GM18909 (cell line): ENCODE measurements at regions not wholly inside any gene's neighbourhood (a gene's known extent, or its start where the extent isn't known, plus 50 kb on each side); places are given as distances from the start of the nearest gene placed in this dataset.

ENCODE experiments used
- ATAC-seq: cut with Tn5 transposase; IDR thresholded peaks from one replicate; pipeline ENCODE4 v1.9.1; 2021; ENCODE audit warnings: mild to moderate bottlenecking; ENCODE audit not compliant: unreplicated experiment, poor library complexity

- no peak for ATAC-seq
These were observed 122.8 kb downstream of the ADRA2A start for GRCh38 chr10:111199587-111199986.

GRCh38 chr10:111200505-111201186 lies 123.8 kb downstream of the ADRA2A start:
- ATAC-seq, result no peak

- no peak for ATAC-seq
These were observed 126.8 kb downstream of the ADRA2A start for GRCh38 chr10:111203615-111204014.

- ATAC-seq, result no peak
These were observed 128.0 kb downstream of the ADRA2A start for GRCh38 chr10:111204838-111205237.

GRCh38 chr10:111206521-111206920 lies 129.7 kb downstream of the ADRA2A start:
- ATAC-seq, result no peak

- ATAC-seq, result no peak
These were observed 130.7 kb downstream of the ADRA2A start for GRCh38 chr10:111207500-111207899.

- ATAC-seq, result no peak
These were observed 132.1 kb downstream of the ADRA2A start for GRCh38 chr10:111208951-111209350.

- ATAC-seq, result no peak
These were observed 132.9 kb downstream of the ADRA2A start for GRCh38 chr10:111209692-111210091.

GRCh38 chr10:111211241-111211640 lies 134.4 kb downstream of the ADRA2A start:
- no peak for ATAC-seq

- ATAC-seq, result no peak
These were observed 134.9 kb downstream of the ADRA2A start for GRCh38 chr10:111211706-111212105.

- ATAC-seq, result no peak
These were observed 145.1 kb downstream of the ADRA2A start for GRCh38 chr10:111221682-111222480.

GRCh38 chr10:111222961-111223360 lies 146.1 kb downstream of the ADRA2A start:
- no peak for ATAC-seq

- no peak for ATAC-seq
These were observed 154.9 kb downstream of the ADRA2A start for GRCh38 chr10:111231779-111232178.

GRCh38 chr10:111233439-111233838 lies 156.6 kb downstream of the ADRA2A start:
- ATAC-seq, result no peak

- no peak for ATAC-seq
These were observed 157.5 kb downstream of the ADRA2A start for GRCh38 chr10:111234234-111234913.

GRCh38 chr10:111234914-111235302 lies 158.1 kb downstream of the ADRA2A start:
- no peak for ATAC-seq

- no peak for ATAC-seq
These were observed 163.5 kb downstream of the ADRA2A start for GRCh38 chr10:111240348-111240747.

GRCh38 chr10:111243126-111243525 lies 166.3 kb downstream of the ADRA2A start:
- no peak for ATAC-seq

- no peak for ATAC-seq
These were observed 169.3 kb downstream of the ADRA2A start for GRCh38 chr10:111246136-111246535.

- no peak for ATAC-seq
These were observed 170.1 kb downstream of the ADRA2A start for GRCh38 chr10:111246814-111247452.
